ENCODE measurements at regions not wholly inside any gene's neighbourhood (a gene's known extent, or its start where the extent isn't known, plus 50 kb on each side); places are given as distances from the start of the nearest gene placed in this dataset.

DNA sequence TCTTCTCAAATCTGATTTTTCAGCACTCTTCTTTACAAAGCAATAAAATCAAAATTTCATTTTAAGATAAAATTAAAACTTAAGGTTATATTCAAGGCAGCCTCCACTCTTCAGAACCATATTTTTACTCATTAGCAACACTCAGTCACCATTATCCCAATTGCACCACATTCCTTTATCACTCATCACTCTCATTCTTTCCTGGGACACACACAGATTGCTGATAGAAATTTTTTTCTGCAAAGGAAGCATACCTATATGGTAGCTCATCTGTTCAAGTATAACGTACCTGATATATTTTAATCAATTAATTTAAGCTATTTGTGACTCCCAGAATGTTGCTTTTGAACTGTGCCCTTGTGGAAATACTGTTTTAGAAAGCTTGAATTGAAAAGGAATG lies 1559.3 kb upstream of the ZEB2 start:
- Histone ChIP-seq H3K4me3 (no peak overlapping the region), H3K36me3 (no peaks in the 10 kb centered on the region), H3K27me3 (no peaks in the 10 kb centered on the region), H3K27ac (no peak overlapping the region), H3K4me1 (no peaks in the 10 kb centered on the region), H3K9me3 (no peaks in the 10 kb centered on the region)
- no peak for TF ChIP-seq CTCF (IDR thresholded peaks at IDR 0.05)
- ATAC-seq (no peak), DNase-seq (no peak)
- intact Hi-C loops (cut with DNase I) = no loop called here

DNA sequence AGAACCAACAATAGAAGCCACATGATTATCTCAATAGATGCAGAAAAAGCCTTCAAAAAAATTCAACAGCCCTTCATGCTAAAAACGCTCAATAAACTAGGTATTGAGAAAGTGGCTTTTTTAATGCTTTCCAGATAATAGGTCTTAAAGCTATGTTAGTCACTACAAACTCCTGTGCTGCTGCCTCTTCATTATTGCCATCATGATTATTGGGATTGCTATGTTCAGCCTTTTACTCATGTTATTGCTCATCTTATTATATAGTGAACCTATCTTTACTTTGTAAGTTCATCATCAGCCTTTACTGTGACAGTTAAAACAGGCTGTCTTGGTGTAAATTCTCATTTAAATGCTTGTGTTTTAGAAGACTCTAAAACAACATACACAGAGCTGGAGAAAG lies 1557.2 kb upstream of the ZEB2 start:
- ATAC-seq (no peak), DNase-seq (no peak)
- H3K27me3 ChIP-seq = no peaks in the 10 kb centered on the region

GRCh38 chr2:146068051-146068450 lies 1548.1 kb upstream of the ZEB2 start:
- intact Hi-C loops (cut with DNase I) = no loop called here
- H3K9me3 ChIP-seq = no peaks in the 10 kb centered on the region
- ATAC-seq (no peak), DNase-seq (no peak)
- no peak overlapping the region for H3K27ac ChIP-seq
- no peak for TF ChIP-seq CTCF (IDR thresholded peaks at IDR 0.05)
- H3K27me3 ChIP-seq = no peaks in the 10 kb centered on the region
- H3K36me3 ChIP-seq = no peaks in the 10 kb centered on the region
- no peak overlapping the region for H3K4me3 ChIP-seq
- no peaks in the 10 kb centered on the region for H3K4me1 ChIP-seq

More for the DNA sequence above, 1557.2 kb upstream of the ZEB2 start:
- no peak for TF ChIP-seq CTCF (IDR thresholded peaks at IDR 0.05)
- no peaks in the 10 kb centered on the region for H3K9me3 ChIP-seq
- no peak overlapping the region for H3K4me3 ChIP-seq
- intact Hi-C loops (cut with DNase I) = no loop called here
- no peak overlapping the region for H3K27ac ChIP-seq
- no peaks in the 10 kb centered on the region for H3K4me1 ChIP-seq
- H3K36me3 ChIP-seq = no peaks in the 10 kb centered on the region

DNA sequence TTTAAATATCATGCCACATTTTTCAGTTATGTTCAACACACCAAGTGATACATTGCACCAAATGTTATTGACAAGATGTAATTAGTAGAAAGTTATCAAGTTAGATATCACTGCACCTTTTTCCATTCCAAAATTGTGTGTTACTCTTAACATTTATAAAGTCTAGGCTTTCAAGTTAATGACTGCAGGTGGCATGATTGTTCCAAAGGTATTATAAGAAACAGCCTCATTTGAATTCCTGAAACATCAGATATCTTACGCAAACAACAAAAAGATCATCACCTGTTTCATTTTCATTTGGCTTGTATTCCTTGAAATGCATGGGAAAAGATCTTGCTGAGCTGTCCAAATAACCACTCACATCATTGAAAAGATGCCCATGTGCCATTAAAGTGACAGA lies 1528.2 kb upstream of the ZEB2 start:
- Histone ChIP-seq H3K36me3 (no peaks in the 10 kb centered on the region), H3K27me3 (no peaks in the 10 kb centered on the region), H3K27ac (no peak overlapping the region), H3K4me1 (no peaks in the 10 kb centered on the region), H3K4me3 (no peak overlapping the region), H3K9me3 (no peaks in the 10 kb centered on the region)
- intact Hi-C loops (cut with DNase I) = no loop called here
- DNase-seq (no peak), ATAC-seq (no peak)
- no peak for TF ChIP-seq CTCF (IDR thresholded peaks at IDR 0.05)

GRCh38 chr2:146041274-146041910 lies 1521.5 kb upstream of the ZEB2 start:
- H3K36me3 ChIP-seq = no peaks in the 10 kb centered on the region
- no peak overlapping the region for H3K27ac ChIP-seq
- H3K4me3 ChIP-seq = no peak overlapping the region
- intact Hi-C loops (cut with DNase I) = no loop called here
- H3K4me1 ChIP-seq = no peaks in the 10 kb centered on the region
- DNase-seq (no peak), ATAC-seq (no peak)
- no peaks in the 10 kb centered on the region for H3K9me3 ChIP-seq
- H3K27me3 ChIP-seq = no peaks in the 10 kb centered on the region
- no peak for TF ChIP-seq CTCF (IDR thresholded peaks at IDR 0.05)

DNA sequence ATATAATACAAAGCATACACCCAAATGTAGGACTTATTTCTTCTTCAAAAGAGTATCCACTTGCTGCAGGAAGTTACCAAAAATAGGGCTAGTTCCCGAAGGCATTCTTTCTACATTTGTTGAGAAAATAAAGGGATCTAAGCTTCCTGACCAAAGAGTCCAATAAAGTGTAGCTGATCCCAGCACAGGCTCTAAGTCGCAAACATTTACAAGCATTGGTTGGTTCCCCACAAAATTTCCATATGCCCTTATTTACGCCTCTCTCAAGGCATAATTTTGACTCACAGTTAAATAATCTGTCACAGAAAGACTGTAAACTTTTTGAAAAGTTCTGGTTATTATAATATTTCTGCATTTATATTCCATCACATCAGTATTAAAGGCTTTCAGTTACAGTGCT lies 1520.1 kb upstream of the ZEB2 start:
- Histone ChIP-seq H3K4me1 (no peaks in the 10 kb centered on the region), H3K9me3 (no peaks in the 10 kb centered on the region), H3K27ac (no peak overlapping the region), H3K36me3 (no peaks in the 10 kb centered on the region), H3K4me3 (no peak overlapping the region), H3K27me3 (no peaks in the 10 kb centered on the region)
- intact Hi-C loops (cut with DNase I) = no loop called here
- DNase-seq (no peak), ATAC-seq (no peak)
- no peak for TF ChIP-seq CTCF (IDR thresholded peaks at IDR 0.05)
